ENCODE measurements at regions not wholly inside any gene's neighbourhood (a gene's known extent, or its start where the extent isn't known, plus 50 kb on each side); places are given as distances from the start of the nearest gene placed in this dataset.

GRCh38 chr3:83302091-83302490, 1540.6 kb upstream of the GBE1 start:
- Histone ChIP-seq H3K79me2 (ENCODE audit: insufficient read depth, low read length) (no peaks in the 10 kb centered on the region), H4K20me1 (ENCODE audit: insufficient read depth, low read length) (no peaks in the 10 kb centered on the region), H3K27me3 (ENCODE audit: insufficient read depth, low read length) (no peaks in the 10 kb centered on the region), H3K9me2 (ENCODE audit: low read depth, low read length) (no peaks in the 10 kb centered on the region), H2AFZ (ENCODE audit: low read length) (no peak overlapping the region), H3K36me3 (ENCODE audit: insufficient read depth, low read length) (no peaks in the 10 kb centered on the region), H3K4me1 (ENCODE audit: insufficient read depth, low read length, severe bottlenecking) (no peaks in the 10 kb centered on the region), H3K27ac (ENCODE audit: low read depth, low read length, poor library complexity, severe bottlenecking) (no peak overlapping the region), H3F3A (ENCODE audit: insufficient read depth, low read length) (no peaks in the 10 kb centered on the region), H3K4me3 (ENCODE audit: low read depth, low read length, poor library complexity, severe bottlenecking) (no peak overlapping the region), H3K4me2 (ENCODE audit: low read length) (no peak overlapping the region), H3K9me3 (ENCODE audit: low read length) (no peaks in the 10 kb centered on the region), H3K9ac (ENCODE audit: low read length) (no peak overlapping the region)
- TF ChIP-seq CTCF (IDR thresholded peaks at IDR 0.05; ENCODE audit: low read length) (no peak), EZH2 (IDR thresholded peaks at IDR 0.05; ENCODE audit: borderline replicate concordance, low read length) (no peak)

DNA sequence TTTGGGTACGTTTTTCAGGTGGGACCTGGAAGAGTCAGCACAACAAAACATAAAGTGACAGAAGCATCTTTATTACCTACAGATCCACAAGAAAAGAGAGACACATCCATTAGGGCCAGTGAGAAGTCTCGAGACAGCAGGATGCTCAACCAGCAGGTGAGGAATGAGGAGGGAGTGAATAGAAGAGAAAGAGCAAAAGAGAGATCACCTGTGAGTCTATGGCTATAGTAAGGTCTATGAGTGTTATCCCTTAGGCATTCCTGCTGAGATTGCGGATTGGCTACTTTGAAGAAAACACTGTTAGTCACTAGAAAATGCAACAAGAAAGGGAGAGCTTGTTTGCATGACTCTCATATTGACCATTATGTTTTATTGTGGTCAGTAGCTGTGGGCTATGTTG, 1556.2 kb upstream of the GBE1 start:
- no peaks in the 10 kb centered on the region for H4K20me1 ChIP-seq (ENCODE audit: insufficient read depth, low read length)
- no peak overlapping the region for H3K4me3 ChIP-seq (ENCODE audit: low read depth, low read length, poor library complexity, severe bottlenecking)
- H3K36me3 ChIP-seq (ENCODE audit: insufficient read depth, low read length) = no peaks in the 10 kb centered on the region
- peak overlapping the region; percentile 42; the same call in 1 of the 2 replicates for H2AFZ ChIP-seq (ENCODE audit: low read length)
- H3K9ac ChIP-seq (ENCODE audit: low read length) = no peak overlapping the region
- peaks cover 16% of the 10 kb centered on the region for H3K4me1 ChIP-seq (ENCODE audit: insufficient read depth, low read length, severe bottlenecking)
- no peak overlapping the region for H3K4me2 ChIP-seq (ENCODE audit: low read length)
- H3K79me2 ChIP-seq (ENCODE audit: insufficient read depth, low read length) = no peaks in the 10 kb centered on the region
- TF ChIP-seq EZH2 (IDR thresholded peaks at IDR 0.05; ENCODE audit: borderline replicate concordance, low read length) (no peak), CTCF (IDR thresholded peaks at IDR 0.05; ENCODE audit: low read length) (no peak)
- H3F3A ChIP-seq (ENCODE audit: insufficient read depth, low read length) = no peaks in the 10 kb centered on the region
- no peaks in the 10 kb centered on the region for H3K27me3 ChIP-seq (ENCODE audit: insufficient read depth, low read length)
- no peaks in the 10 kb centered on the region for H3K9me3 ChIP-seq (ENCODE audit: low read length)
- H3K27ac ChIP-seq (ENCODE audit: low read depth, low read length, poor library complexity, severe bottlenecking) = no peak overlapping the region
- no peaks in the 10 kb centered on the region for H3K9me2 ChIP-seq (ENCODE audit: low read depth, low read length)

DNA sequence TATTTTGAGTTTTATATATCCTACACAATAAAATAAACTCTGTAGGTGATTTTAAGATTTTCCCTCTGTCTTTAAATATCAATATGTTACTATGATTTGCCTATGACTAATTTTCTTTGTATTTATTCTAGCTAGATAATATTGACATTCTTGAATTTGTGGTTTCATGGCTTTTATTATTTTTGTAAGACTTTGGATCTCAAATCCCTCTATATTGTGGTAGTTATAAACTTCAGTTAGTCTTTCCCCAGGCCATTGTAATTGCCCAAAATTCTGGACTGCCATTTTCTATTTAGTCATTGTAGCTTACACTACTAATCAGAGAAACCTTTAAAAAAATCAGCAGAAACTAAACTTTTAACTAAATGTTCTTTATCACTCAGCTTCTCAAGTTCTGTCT, 1559.3 kb upstream of the GBE1 start:
- Histone ChIP-seq H3K4me1 (ENCODE audit: insufficient read depth, low read length, severe bottlenecking) (peaks cover 26% of the 10 kb centered on the region), H3K4me2 (ENCODE audit: low read length) (no peak overlapping the region), H3K36me3 (ENCODE audit: insufficient read depth, low read length) (no peaks in the 10 kb centered on the region), H3K4me3 (ENCODE audit: low read depth, low read length, poor library complexity, severe bottlenecking) (no peak overlapping the region), H2AFZ (ENCODE audit: low read length) (no peak overlapping the region), H3K9ac (ENCODE audit: low read length) (no peak overlapping the region), H3K9me3 (ENCODE audit: low read length) (no peaks in the 10 kb centered on the region), H3K79me2 (ENCODE audit: insufficient read depth, low read length) (no peaks in the 10 kb centered on the region), H4K20me1 (ENCODE audit: insufficient read depth, low read length) (no peaks in the 10 kb centered on the region), H3K27ac (ENCODE audit: low read depth, low read length, poor library complexity, severe bottlenecking) (no peak overlapping the region), H3K9me2 (ENCODE audit: low read depth, low read length) (no peaks in the 10 kb centered on the region), H3K27me3 (ENCODE audit: insufficient read depth, low read length) (no peaks in the 10 kb centered on the region), H3F3A (ENCODE audit: insufficient read depth, low read length) (no peaks in the 10 kb centered on the region)
- TF ChIP-seq CTCF (IDR thresholded peaks at IDR 0.05; ENCODE audit: low read length) (no peak), EZH2 (IDR thresholded peaks at IDR 0.05; ENCODE audit: borderline replicate concordance, low read length) (no peak)

Data from OCI-LY1 (cell line).